GM21381 (cell line): ENCODE measurements at regions not wholly inside any gene's neighbourhood (a gene's known extent, or its start where the extent isn't known, plus 50 kb on each side); places are given as distances from the start of the nearest gene placed in this dataset.

Experiments
- ATAC-seq: cut with Tn5 transposase; IDR thresholded peaks from one replicate; pipeline ENCODE4 v1.9.1; 2021; ENCODE audit warnings: mild to moderate bottlenecking, moderate library complexity; ENCODE audit not compliant: unreplicated experiment

- ATAC-seq, result no peak
Observed at GRCh38 chr2:196565106-196565765, 74.3 kb upstream of the CCDC150 start.

GRCh38 chr2:196565982-196566381 lies 73.5 kb upstream of the CCDC150 start:
- no peak for ATAC-seq

DNA sequence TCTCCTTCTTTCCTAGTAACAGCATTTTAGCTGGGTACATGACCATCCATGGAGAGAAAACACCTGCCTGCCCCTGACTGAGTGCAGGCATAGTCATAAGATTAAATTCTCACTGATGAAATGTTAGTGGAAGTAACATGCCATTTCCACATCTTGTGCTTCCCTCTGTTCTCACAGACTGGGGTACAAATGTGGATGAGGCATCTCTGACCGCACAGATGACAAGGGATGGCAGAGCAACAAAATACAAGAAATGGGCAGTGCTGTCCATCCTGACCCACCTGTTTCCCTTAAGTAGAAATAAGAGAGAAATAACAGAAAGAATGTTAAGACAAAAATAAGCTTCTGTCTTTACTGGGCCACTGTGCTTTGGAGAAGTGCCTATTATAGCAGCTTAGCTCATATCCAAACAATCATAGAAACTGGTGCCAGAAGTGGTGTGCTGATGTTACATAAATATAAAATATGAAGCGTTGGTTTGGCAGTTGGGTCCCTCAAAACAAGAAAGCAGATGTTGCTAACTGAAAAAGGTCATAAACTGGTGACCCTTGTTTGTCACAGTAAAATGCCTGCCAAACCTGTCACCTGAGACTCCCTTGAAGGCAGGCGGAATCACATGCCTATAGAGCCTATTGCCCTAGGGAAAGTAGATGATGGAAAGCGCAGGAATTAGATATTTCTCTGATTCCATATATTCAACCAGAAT lies 72.4 kb upstream of the CCDC150 start:
- ATAC-seq, result no peak

GRCh38 chr2:196568506-196568905 lies 71.0 kb upstream of the CCDC150 start:
- ATAC-seq, result no peak

- no peak for ATAC-seq
Observed at GRCh38 chr2:196584903-196585302, 54.6 kb upstream of the CCDC150 start.

DNA sequence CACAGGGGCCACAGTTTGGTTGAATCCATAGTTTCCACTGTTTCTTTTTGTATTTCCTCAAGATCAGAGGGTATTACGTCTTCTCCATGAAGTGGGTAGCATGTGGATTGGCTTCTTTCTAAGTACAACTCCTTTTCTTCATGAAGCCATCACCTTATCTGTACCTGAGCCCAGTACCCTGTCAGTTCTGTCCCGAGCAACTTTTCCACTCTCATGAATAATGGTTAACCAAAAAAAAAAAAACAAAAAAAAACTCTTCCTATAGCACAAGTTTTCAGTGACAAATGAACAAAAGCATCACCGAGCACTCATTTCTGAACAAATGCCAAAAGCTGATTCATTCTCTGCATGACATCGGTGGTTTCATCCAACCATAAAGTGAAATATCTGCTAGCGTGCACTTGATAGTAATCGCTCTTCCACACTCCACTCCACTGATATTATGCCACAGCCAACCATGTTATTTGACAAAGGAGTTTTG lies 53.0 kb upstream of the CCDC150 start:
- ATAC-seq, result no peak

DNA sequence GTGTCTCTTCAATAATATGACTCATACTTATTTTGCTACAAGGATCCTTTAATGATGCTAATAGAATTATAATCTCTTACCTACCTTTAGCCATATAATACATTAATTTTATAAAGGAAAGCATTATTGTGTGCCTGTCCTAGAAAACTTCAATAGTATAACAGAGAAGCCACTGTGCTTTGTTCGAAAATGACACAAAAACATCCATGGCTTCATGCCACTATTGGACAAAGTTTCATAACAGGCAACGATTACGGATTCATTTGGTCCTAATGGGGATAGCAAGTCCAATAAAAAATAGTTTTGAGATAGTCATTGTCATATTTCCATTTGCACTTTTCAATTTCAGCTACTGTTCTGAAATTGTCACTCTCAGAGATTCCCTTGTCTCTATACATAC lies 52.5 kb upstream of the CCDC150 start:
- ATAC-seq, result no peak

- ATAC-seq, result no peak
Observed at GRCh38 chr2:196587739-196588138, 51.8 kb upstream of the CCDC150 start.

DNA sequence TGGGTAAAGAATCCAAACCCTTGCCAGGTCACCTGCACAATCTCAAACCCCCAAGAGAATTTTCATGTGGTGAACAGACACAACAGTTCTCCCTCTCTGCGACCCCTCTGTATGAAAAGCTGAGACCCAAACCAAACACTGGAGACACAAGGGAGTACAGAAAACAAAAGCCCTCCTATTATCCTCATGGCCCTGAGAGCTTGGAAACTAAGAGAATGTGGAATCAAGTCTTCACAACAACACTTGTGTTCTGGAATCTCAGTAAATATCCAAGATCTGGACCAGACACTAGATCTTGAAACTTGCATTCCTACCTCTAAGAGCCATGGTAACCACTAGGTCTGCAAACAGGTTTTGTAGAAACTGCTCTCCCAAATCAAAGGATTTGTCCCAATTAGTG lies 50.1 kb upstream of the CCDC150 start:
- ATAC-seq, result no peak
